Neural cell (in vitro differentiated cells): ENCODE measurements at regions not wholly inside any gene's neighbourhood (a gene's known extent, or its start where the extent isn't known, plus 50 kb on each side); places are given as distances from the start of the nearest gene placed in this dataset.

Experiments used
- CTCF ChIP-seq: fragments of 450-650 bp; IDR thresholded peaks from 2 replicates; pipeline ENCODE4 v1.5.1; 2014; ENCODE audit warnings: antibody characterized with exemption, mild to moderate bottlenecking, moderate library complexity; ENCODE audit not compliant: poor library complexity, severe bottlenecking
- EP300 ChIP-seq: fragments of 450-650 bp; conservative IDR thresholded peaks from 2 replicates; pipeline ENCODE4 v1.6.1; 2014; ENCODE audit warnings: antibody characterized with exemption, mild to moderate bottlenecking, moderate library complexity; ENCODE audit not compliant: poor library complexity, severe bottlenecking
- EZH2 ChIP-seq: fragments of 200-600, 300-800 bp; shearing (Covaris generic), sonication (generic); IDR thresholded peaks from 2 replicates; pipeline ENCODE4 v1.6.1; 2014; ENCODE audit warnings: antibody characterized with exemption, low read length, borderline replicate concordance, mild to moderate bottlenecking; ENCODE audit not compliant: insufficient read depth, poor library complexity, severe bottlenecking
- MXI1 ChIP-seq: fragments of 450-650 bp; conservative IDR thresholded peaks from 2 replicates; pipeline ENCODE4 v1.6.1; 2014; ENCODE audit warnings: antibody characterized with exemption, mild to moderate bottlenecking; ENCODE audit not compliant: poor library complexity, severe bottlenecking
- POLR2AphosphoS5 ChIP-seq: IDR thresholded peaks from 2 replicates; pipeline ENCODE4 v1.6.1; 2012
- RAD21 ChIP-seq: fragments of 450-650 bp; conservative IDR thresholded peaks from 2 replicates; pipeline ENCODE4 v1.6.1; 2014; ENCODE audit warnings: antibody characterized with exemption, mild to moderate bottlenecking, moderate library complexity
- REST ChIP-seq: IDR thresholded peaks from 2 replicates; pipeline ENCODE4 v1.6.1; 2012; ENCODE audit warnings: borderline replicate concordance
- SMC3 ChIP-seq: fragments of 450-650 bp; conservative IDR thresholded peaks from 2 replicates; pipeline ENCODE4 v1.6.1; 2014; ENCODE audit warnings: antibody characterized with exemption, mild to moderate bottlenecking, moderate library complexity; ENCODE audit not compliant: poor library complexity
- TAF1 ChIP-seq: IDR thresholded peaks from 2 replicates; pipeline ENCODE4 v1.6.1; 2012; ENCODE audit warnings: low read depth

GRCh38 chr1:14106679-14107313 lies 406.8 kb downstream of the PRDM2 start:
- TF ChIP-seq CTCF = no peak
- TF ChIP-seq RAD21 = no peak
- TF ChIP-seq POLR2AphosphoS5 = no peak
- TF ChIP-seq EZH2 = no peak
- no peak for TF ChIP-seq TAF1
- no peak for TF ChIP-seq EP300
- TF ChIP-seq REST = no peak
- TF ChIP-seq MXI1 = no peak
- TF ChIP-seq SMC3 = no peak
